Keratinocyte (primary cell): ENCODE measurements at regions not wholly inside any gene's neighbourhood (a gene's known extent, or its start where the extent isn't known, plus 50 kb on each side); places are given as distances from the start of the nearest gene placed in this dataset.

Source experiments
- EZH2 ChIP-seq: IDR thresholded peaks from one replicate; pipeline ENCODE4 v1.6.1; 2012; ENCODE audit warnings: inconsistent platforms, mild to moderate bottlenecking, low read length, moderate library complexity
- TF ChIP-seq, protein P1 (sequence below), 3 experiments: IDR thresholded peaks in 1 of 3; conservative IDR thresholded peaks in 1 of 3; optimal IDR thresholded peaks in 1 of 3; 2 replicates in 2 of 3; 3 replicates in 1 of 3; pipeline versions ENCODE3 to v1.5.1; 2011; ENCODE audit warnings: low read length in 3 of 3, mild to moderate bottlenecking in 3 of 3, moderate library complexity in 2 of 3, control low read depth in 1 of 3, inconsistent platforms in 1 of 3; ENCODE audit not compliant: insufficient read depth in 2 of 3; ENCODE audit errors: extremely low read depth in 1 of 3

DNA sequence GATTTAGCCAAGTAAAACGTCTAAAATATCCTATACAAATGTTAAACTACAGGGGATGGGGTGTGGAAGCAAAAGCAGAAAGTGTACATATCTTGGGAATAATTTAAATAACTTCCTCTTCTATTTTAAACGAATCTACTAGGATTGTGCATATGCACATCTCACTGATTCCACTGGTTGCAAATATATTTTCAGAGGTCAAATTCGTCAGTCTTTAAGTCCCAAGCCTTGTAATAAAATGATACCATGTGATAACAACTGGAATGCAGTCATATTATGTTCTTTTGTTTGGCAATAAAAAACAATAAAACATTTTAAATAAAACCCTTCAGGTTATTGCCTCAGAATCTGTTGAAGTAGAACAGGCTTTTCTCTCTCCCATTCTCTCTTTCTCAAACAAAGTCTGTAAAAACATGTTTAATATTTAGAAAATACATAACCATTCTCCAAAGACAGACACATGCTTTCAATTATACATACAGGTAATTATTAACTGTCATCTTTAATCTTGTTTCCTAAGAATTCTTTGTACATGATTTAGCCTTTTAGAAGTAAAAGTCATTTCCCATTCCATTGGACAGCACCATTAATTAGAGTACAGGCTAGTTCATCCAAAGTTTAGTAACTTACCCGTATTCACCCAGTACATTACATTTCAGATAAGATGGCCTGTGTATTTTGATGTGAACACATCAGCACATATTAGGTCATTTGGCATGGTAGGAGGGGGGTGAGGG lies 421.1 kb downstream of the PCDH7 start:
- TF ChIP-seq, protein P1, sequence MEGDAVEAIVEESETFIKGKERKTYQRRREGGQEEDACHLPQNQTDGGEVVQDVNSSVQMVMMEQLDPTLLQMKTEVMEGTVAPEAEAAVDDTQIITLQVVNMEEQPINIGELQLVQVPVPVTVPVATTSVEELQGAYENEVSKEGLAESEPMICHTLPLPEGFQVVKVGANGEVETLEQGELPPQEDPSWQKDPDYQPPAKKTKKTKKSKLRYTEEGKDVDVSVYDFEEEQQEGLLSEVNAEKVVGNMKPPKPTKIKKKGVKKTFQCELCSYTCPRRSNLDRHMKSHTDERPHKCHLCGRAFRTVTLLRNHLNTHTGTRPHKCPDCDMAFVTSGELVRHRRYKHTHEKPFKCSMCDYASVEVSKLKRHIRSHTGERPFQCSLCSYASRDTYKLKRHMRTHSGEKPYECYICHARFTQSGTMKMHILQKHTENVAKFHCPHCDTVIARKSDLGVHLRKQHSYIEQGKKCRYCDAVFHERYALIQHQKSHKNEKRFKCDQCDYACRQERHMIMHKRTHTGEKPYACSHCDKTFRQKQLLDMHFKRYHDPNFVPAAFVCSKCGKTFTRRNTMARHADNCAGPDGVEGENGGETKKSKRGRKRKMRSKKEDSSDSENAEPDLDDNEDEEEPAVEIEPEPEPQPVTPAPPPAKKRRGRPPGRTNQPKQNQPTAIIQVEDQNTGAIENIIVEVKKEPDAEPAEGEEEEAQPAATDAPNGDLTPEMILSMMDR (optimal IDR thresholded peaks at IDR 0.05 in 1 of 3, IDR thresholded peaks at IDR 0.05 in 1 of 3, conservative IDR thresholded peaks at IDR 0.05 in 1 of 3; ENCODE audit: extremely low read depth in 1 of 3, insufficient read depth in 2 of 3, low read length in 3 of 3), result no peak
- no peak for TF ChIP-seq EZH2
